ENCODE measurements at regions not wholly inside any gene's neighbourhood (a gene's known extent, or its start where the extent isn't known, plus 50 kb on each side); places are given as distances from the start of the nearest gene placed in this dataset.

- DNase-seq (ENCODE audit: low spot score, unreplicated experiment), result no peak
- TF ChIP-seq, protein P1, sequence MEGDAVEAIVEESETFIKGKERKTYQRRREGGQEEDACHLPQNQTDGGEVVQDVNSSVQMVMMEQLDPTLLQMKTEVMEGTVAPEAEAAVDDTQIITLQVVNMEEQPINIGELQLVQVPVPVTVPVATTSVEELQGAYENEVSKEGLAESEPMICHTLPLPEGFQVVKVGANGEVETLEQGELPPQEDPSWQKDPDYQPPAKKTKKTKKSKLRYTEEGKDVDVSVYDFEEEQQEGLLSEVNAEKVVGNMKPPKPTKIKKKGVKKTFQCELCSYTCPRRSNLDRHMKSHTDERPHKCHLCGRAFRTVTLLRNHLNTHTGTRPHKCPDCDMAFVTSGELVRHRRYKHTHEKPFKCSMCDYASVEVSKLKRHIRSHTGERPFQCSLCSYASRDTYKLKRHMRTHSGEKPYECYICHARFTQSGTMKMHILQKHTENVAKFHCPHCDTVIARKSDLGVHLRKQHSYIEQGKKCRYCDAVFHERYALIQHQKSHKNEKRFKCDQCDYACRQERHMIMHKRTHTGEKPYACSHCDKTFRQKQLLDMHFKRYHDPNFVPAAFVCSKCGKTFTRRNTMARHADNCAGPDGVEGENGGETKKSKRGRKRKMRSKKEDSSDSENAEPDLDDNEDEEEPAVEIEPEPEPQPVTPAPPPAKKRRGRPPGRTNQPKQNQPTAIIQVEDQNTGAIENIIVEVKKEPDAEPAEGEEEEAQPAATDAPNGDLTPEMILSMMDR (IDR thresholded peaks at IDR 0.05; ENCODE audit: unreplicated experiment), result no peak
- Mint-ChIP-seq H3K27ac (no peak overlapping the region), H3K4me1 (ENCODE audit: low read depth) (no peaks in the 10 kb centered on the region), H3K9me3 (ENCODE audit: low read depth) (no peaks in the 10 kb centered on the region), H3K27me3 (no peaks in the 10 kb centered on the region), H3K36me3 (ENCODE audit: insufficient read depth) (no peaks in the 10 kb centered on the region), H3K4me3 (ENCODE audit: low read depth) (no peak overlapping the region)
Measured at GRCh38 chr4:180630012-180630665, 1613.1 kb upstream of the TENM3 start.

DNA sequence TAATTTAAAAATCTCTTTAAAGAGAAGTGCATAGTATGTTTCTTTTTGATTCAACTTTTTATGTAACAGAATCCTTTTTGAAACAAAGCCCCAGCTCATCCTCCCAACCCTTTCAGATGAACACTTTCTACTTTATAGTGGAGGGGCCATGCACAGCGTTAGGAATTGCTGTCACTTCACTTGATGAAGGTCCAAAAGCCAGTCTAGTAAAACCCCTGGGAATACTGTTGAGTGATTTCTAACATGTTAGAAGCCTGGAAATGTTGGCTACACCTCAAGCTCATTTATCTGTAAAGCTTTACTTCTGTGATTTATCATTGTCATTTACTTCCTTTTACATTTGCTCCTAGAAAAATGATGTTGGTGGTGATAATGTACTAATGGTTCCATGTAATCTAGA, 1608.9 kb upstream of the TENM3 start:
- Mint-ChIP-seq H3K27ac (no peak overlapping the region), H3K4me1 (ENCODE audit: low read depth) (no peaks in the 10 kb centered on the region), H3K4me3 (ENCODE audit: low read depth) (no peak overlapping the region), H3K9me3 (ENCODE audit: low read depth) (no peaks in the 10 kb centered on the region), H3K36me3 (ENCODE audit: insufficient read depth) (no peaks in the 10 kb centered on the region), H3K27me3 (no peaks in the 10 kb centered on the region)
- DNase-seq (ENCODE audit: low spot score, unreplicated experiment), result no peak
- TF ChIP-seq, protein P1 (IDR thresholded peaks at IDR 0.05; ENCODE audit: unreplicated experiment), result no peak

DNA sequence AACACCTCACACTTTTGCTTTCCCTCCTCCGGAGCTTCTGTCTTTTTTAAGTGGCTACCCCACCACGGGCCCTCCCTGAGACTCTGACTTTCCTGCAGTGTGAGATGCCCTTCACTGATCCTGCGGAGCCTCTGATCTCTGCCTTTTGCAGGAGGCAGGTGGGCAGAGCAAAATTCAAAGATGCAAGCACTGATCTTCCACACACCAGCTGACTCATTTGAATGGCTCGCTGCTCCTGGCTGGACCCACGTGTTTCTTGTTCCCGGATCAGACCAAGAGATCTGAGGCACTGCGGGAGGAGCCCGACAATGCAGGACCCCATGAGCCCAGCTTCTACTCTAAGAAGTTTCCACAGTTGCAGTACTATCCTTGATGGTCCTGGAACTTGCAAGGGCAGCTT, 1607.9 kb upstream of the TENM3 start:
- TF ChIP-seq, protein P1 (IDR thresholded peaks at IDR 0.05; ENCODE audit: unreplicated experiment), result no peak
- no peak overlapping the region for H3K27ac Mint-ChIP-seq

GRCh38 chr4:180636696-180637404, 1606.4 kb upstream of the TENM3 start:
- TF ChIP-seq, protein P1 (IDR thresholded peaks at IDR 0.05; ENCODE audit: unreplicated experiment), result no peak
- DNase-seq (ENCODE audit: low spot score, unreplicated experiment), result no peak
- Mint-ChIP-seq H3K27ac (no peak overlapping the region), H3K27me3 (no peaks in the 10 kb centered on the region), H3K9me3 (ENCODE audit: low read depth) (no peaks in the 10 kb centered on the region), H3K4me3 (ENCODE audit: low read depth) (no peak overlapping the region), H3K36me3 (ENCODE audit: insufficient read depth) (no peaks in the 10 kb centered on the region), H3K4me1 (ENCODE audit: low read depth) (no peaks in the 10 kb centered on the region)

More for the DNA sequence above, 1607.9 kb upstream of the TENM3 start:
- Mint-ChIP-seq H3K4me3 (ENCODE audit: low read depth) (no peak overlapping the region), H3K36me3 (ENCODE audit: insufficient read depth) (no peaks in the 10 kb centered on the region), H3K27me3 (no peaks in the 10 kb centered on the region), H3K9me3 (ENCODE audit: low read depth) (no peaks in the 10 kb centered on the region), H3K4me1 (ENCODE audit: low read depth) (no peaks in the 10 kb centered on the region)
- DNase-seq (ENCODE audit: low spot score, unreplicated experiment), result no peak

DNA sequence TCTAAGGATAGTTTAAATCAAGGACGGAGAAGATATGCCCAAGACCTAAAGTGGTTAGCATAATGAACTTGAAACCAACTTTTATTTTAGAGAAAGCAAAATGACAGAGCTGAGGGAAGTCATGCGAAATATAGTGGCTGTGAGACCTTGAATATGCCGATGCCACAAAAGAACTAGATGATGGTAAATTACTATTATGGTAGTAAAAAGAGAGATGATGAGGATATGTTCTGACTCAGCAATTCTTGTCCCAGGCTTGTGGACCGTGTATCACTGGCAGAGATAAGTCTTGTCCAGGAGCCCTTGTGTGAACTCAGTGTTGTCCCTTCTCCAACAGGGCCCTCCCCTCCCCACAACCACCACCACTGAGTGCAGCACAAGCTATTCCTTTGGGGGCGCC, 1605.6 kb upstream of the TENM3 start:
- H3K36me3 Mint-ChIP-seq (ENCODE audit: insufficient read depth), result no peaks in the 10 kb centered on the region
- H3K27me3 Mint-ChIP-seq, result no peaks in the 10 kb centered on the region
- no peaks in the 10 kb centered on the region for H3K9me3 Mint-ChIP-seq (ENCODE audit: low read depth)
- H3K27ac Mint-ChIP-seq, result no peak overlapping the region
- no peak for DNase-seq (ENCODE audit: low spot score, unreplicated experiment)
- H3K4me1 Mint-ChIP-seq (ENCODE audit: low read depth), result no peaks in the 10 kb centered on the region
- H3K4me3 Mint-ChIP-seq (ENCODE audit: low read depth), result no peak overlapping the region
- TF ChIP-seq, protein P1 (IDR thresholded peaks at IDR 0.05; ENCODE audit: unreplicated experiment), result no peak
